HG02588 (cell line): ENCODE measurements at regions not wholly inside any gene's neighbourhood (a gene's known extent, or its start where the extent isn't known, plus 50 kb on each side); places are given as distances from the start of the nearest gene placed in this dataset.
"Not testable (repeated sequence)": the region's sequence is repeated elsewhere in the genome, so short reads cannot be mapped to it uniquely, and the experiment has no call there.

ENCODE experiments used
- ATAC-seq: cut with Tn5 transposase; IDR thresholded peaks from one replicate; pipeline ENCODE4 v1.9.1; 2021; ENCODE audit warnings: mild to moderate bottlenecking, moderate library complexity; ENCODE audit not compliant: unreplicated experiment

- ATAC-seq = no peak
Measured at GRCh38 chr10:33489501-33490176, 155.2 kb upstream of the NRP1 start.

GRCh38 chr10:33487014-33487776, 152.7 kb upstream of the NRP1 start:
- no peak for ATAC-seq

GRCh38 chr10:33485276-33485675, 150.8 kb upstream of the NRP1 start:
- no peak for ATAC-seq

- no peak for ATAC-seq
Measured at GRCh38 chr10:33484787-33485186, 150.3 kb upstream of the NRP1 start.

- no peak for ATAC-seq
Measured at GRCh38 chr10:33483816-33484190, 149.3 kb upstream of the NRP1 start.

GRCh38 chr10:33483124-33483815, 148.8 kb upstream of the NRP1 start:
- ATAC-seq = no peak

GRCh38 chr10:33482486-33482885, 148.0 kb upstream of the NRP1 start:
- ATAC-seq = no peak

- no peak for ATAC-seq
Measured at GRCh38 chr10:33481184-33481583, 146.7 kb upstream of the NRP1 start.

- ATAC-seq = not testable (repeated sequence)
Measured at GRCh38 chr10:33480417-33480816, 145.9 kb upstream of the NRP1 start.

- no peak for ATAC-seq
Measured at GRCh38 chr10:33478675-33479125, 144.2 kb upstream of the NRP1 start.

- ATAC-seq = no peak
Measured at GRCh38 chr10:33478089-33478674, 143.7 kb upstream of the NRP1 start.

- no peak for ATAC-seq
Measured at GRCh38 chr10:33477291-33478088, 143.0 kb upstream of the NRP1 start.

- ATAC-seq = no peak
Measured at GRCh38 chr10:33476757-33477273, 142.3 kb upstream of the NRP1 start.

GRCh38 chr10:33473688-33474087, 139.2 kb upstream of the NRP1 start:
- no peak for ATAC-seq

- ATAC-seq = not testable (repeated sequence)
Measured at GRCh38 chr10:33468006-33468405, 133.5 kb upstream of the NRP1 start.

- ATAC-seq = no peak
Measured at GRCh38 chr10:33465747-33466146, 131.3 kb upstream of the NRP1 start.

- ATAC-seq = no peak
Measured at GRCh38 chr10:33463011-33463410, 128.5 kb upstream of the NRP1 start.

- no peak for ATAC-seq
Measured at GRCh38 chr10:33461295-33461640, 126.8 kb upstream of the NRP1 start.

- ATAC-seq = no peak
Measured at GRCh38 chr10:33460505-33461294, 126.2 kb upstream of the NRP1 start.

GRCh38 chr10:33459602-33460001, 125.1 kb upstream of the NRP1 start:
- ATAC-seq = no peak
